GM23248 (cell line): ENCODE measurements at regions not wholly inside any gene's neighbourhood (a gene's known extent, or its start where the extent isn't known, plus 50 kb on each side); places are given as distances from the start of the nearest gene placed in this dataset.

ENCODE experiments used
- DNase-seq: peaks from one replicate; pipeline ENCODE4 v3.0.0-alpha.2; 2015
- H2AFZ ChIP-seq: fragments of 200-600 bp; sonication (generic); 2 replicates; pipeline ENCODE4 v1.6.1; 2016; ENCODE audit warnings: antibody characterized with exemption
- H3F3A ChIP-seq: fragments of 200-600 bp; sonication (generic); 2 replicates; pipeline ENCODE4 v1.6.1; 2016; ENCODE audit warnings: mild to moderate bottlenecking, antibody characterized with exemption, mixed run types; ENCODE audit not compliant: insufficient read depth
- H3K27ac ChIP-seq: fragments of 200-600 bp; sonication (generic); 2 replicates; pipeline ENCODE4 v1.5.1; 2016; ENCODE audit warnings: mild to moderate bottlenecking
- H3K27me3 ChIP-seq: fragments of 200-600 bp; sonication (generic); replicated peaks from 2 replicates; pipeline ENCODE4 v1.6.1; 2016; ENCODE audit warnings: mild to moderate bottlenecking; ENCODE audit not compliant: insufficient read depth
- H3K36me3 ChIP-seq: fragments of 200-600 bp; sonication (generic); 2 replicates; pipeline ENCODE4 v1.6.1; 2016; ENCODE audit warnings: low read depth, mild to moderate bottlenecking
- H3K4me1 ChIP-seq: fragments of 200-600 bp; sonication (generic); 2 replicates; pipeline ENCODE4 v1.6.1; 2016; ENCODE audit warnings: mild to moderate bottlenecking; ENCODE audit not compliant: insufficient read depth
- H3K4me2 ChIP-seq: fragments of 200-600 bp; sonication (generic); one replicate; pipeline ENCODE4 v1.6.1; 2016; ENCODE audit warnings: mild to moderate bottlenecking; ENCODE audit not compliant: unreplicated experiment
- H3K4me3 ChIP-seq: fragments of 200-600 bp; sonication (generic); 2 replicates; pipeline ENCODE4 v1.5.1; 2016; ENCODE audit warnings: mild to moderate bottlenecking
- H3K79me2 ChIP-seq: fragments of 200-600 bp; sonication (generic); 2 replicates; pipeline ENCODE4 v1.6.1; 2016; ENCODE audit warnings: mild to moderate bottlenecking; ENCODE audit not compliant: insufficient read depth
- H3K9ac ChIP-seq: fragments of 200-600 bp; sonication (generic); 2 replicates; pipeline ENCODE4 v1.6.1; 2016; ENCODE audit warnings: mild to moderate bottlenecking
- H3K9me2 ChIP-seq: fragments of 200-600 bp; sonication (generic); 2 replicates; pipeline ENCODE4 v1.6.1; 2016; ENCODE audit warnings: mixed run types, mild to moderate bottlenecking, moderate library complexity; ENCODE audit not compliant: insufficient read depth
- H3K9me3 ChIP-seq: fragments of 200-600 bp; sonication (generic); one replicate; pipeline ENCODE4 v1.6.1; 2017; ENCODE audit warnings: low read depth
- H4K20me1 ChIP-seq: fragments of 200-600 bp; sonication (generic); 2 replicates; pipeline ENCODE4 v1.6.0; 2016; ENCODE audit not compliant: insufficient read depth
- EZH2 ChIP-seq: fragments of 200-600 bp; sonication (generic); IDR thresholded peaks from 2 replicates; pipeline ENCODE4 v1.6.1; 2018; ENCODE audit warnings: antibody characterized with exemption, mild to moderate bottlenecking; ENCODE audit not compliant: insufficient read depth, poor library complexity, severe bottlenecking
- EZH2phosphoT487 ChIP-seq: fragments of 200-600 bp; sonication (generic); IDR thresholded peaks from 2 replicates; pipeline ENCODE4 v1.6.1; 2018; ENCODE audit warnings: antibody characterized with exemption, moderate library complexity, mild to moderate bottlenecking, low read depth; ENCODE audit not compliant: insufficient read depth
- WGBS, 2 experiments: methylation state at CpG; one replicate each; pipeline ENCODE4 v1.1.6; 2015 to 2017; ENCODE audit warnings: low lambda C conversion rate in 2 of 2, low coverage in 1 of 2; ENCODE audit errors: missing lambda C conversion rate in 2 of 2; 5-methylcytosine and 5-hydroxymethylcytosine counted together
- in situ Hi-C: fragments of 300-500 bp; cut with MboI; formaldehyde crosslinking; loops from 2 replicates; pipeline ENCODE4 v1.15.0; 2020

- peaks cover 6% of the 10 kb centered on the region; the same call in 1 of the 2 replicates for H3K4me1 ChIP-seq
- H3K27me3 ChIP-seq = no peaks in the 10 kb centered on the region
- H3K36me3 ChIP-seq = no peaks in the 10 kb centered on the region
- no peak overlapping the region for H3K4me2 ChIP-seq
- DNase-seq = peak; percentile 67
- peaks cover 7% of the 10 kb centered on the region for H3F3A ChIP-seq
- no peak overlapping the region for H3K4me3 ChIP-seq
- no peak overlapping the region for H2AFZ ChIP-seq
- no peak overlapping the region for H3K9ac ChIP-seq
- no peaks in the 10 kb centered on the region for H3K79me2 ChIP-seq
- TF ChIP-seq EZH2phosphoT487 (no peak), EZH2 (no peak)
- H3K9me3 ChIP-seq = no peaks in the 10 kb centered on the region
- 92 to 96% methylated on average over 5 of the region's 5 CpGs for WGBS, 2 experiments
- in situ Hi-C loops = loop anchor here (25.0 kb wide), 1 partner anchor 397 kb away; the partner anchor contains the start of gene PRLH
- H3K27ac ChIP-seq = no peak overlapping the region
- no peaks in the 10 kb centered on the region for H4K20me1 ChIP-seq
- H3K9me2 ChIP-seq = no peaks in the 10 kb centered on the region
Measured at GRCh38 chr2:237165405-237166276, 80.0 kb downstream of the COPS8 start.

- no peaks in the 10 kb centered on the region for H3K9me3 ChIP-seq
- in situ Hi-C loops = loop anchor here (25.0 kb wide), 1 partner anchor 395 kb away; the partner anchor contains the start of gene PRLH
- H3K27me3 ChIP-seq = no peaks in the 10 kb centered on the region
- H3K9ac ChIP-seq = no peak overlapping the region
- no peak overlapping the region for H3K4me3 ChIP-seq
- TF ChIP-seq EZH2 (no peak), EZH2phosphoT487 (no peak)
- no peak overlapping the region for H2AFZ ChIP-seq
- no peak for DNase-seq
- no peak overlapping the region for H3K27ac ChIP-seq
- H3K4me2 ChIP-seq = no peak overlapping the region
- H3K36me3 ChIP-seq = no peaks in the 10 kb centered on the region
- H3K4me1 ChIP-seq = peaks cover 11% of the 10 kb centered on the region
- no peaks in the 10 kb centered on the region for H3K79me2 ChIP-seq
- no peaks in the 10 kb centered on the region for H4K20me1 ChIP-seq
- whole genome bisulfite sequencing, 2 experiments = 91% methylated on average over 4 of the region's 4 CpGs
- peaks cover 21% of the 10 kb centered on the region for H3F3A ChIP-seq
- H3K9me2 ChIP-seq = no peaks in the 10 kb centered on the region
Measured at GRCh38 chr2:237167038-237167437, 81.3 kb downstream of the COPS8 start.

GRCh38 chr2:237167934-237168333, 82.2 kb downstream of the COPS8 start:
- Histone ChIP-seq H3K27ac (no peak overlapping the region), H3K4me1 (peaks cover 17% of the 10 kb centered on the region), H3K79me2 (no peaks in the 10 kb centered on the region), H3F3A (peaks cover 30% of the 10 kb centered on the region), H3K9me2 (no peaks in the 10 kb centered on the region), H3K9ac (no peak overlapping the region), H3K36me3 (no peaks in the 10 kb centered on the region), H3K4me2 (no peak overlapping the region), H3K4me3 (no peak overlapping the region), H3K27me3 (no peaks in the 10 kb centered on the region), H4K20me1 (no peaks in the 10 kb centered on the region), H3K9me3 (no peaks in the 10 kb centered on the region), H2AFZ (no peak overlapping the region)
- no peak for DNase-seq
- TF ChIP-seq EZH2phosphoT487 (no peak), EZH2 (no peak)
- in situ Hi-C loops = loop anchor here (25.0 kb wide), 1 partner anchor 394 kb away; the partner anchor contains the start of gene PRLH
- WGBS, 2 experiments = 89% methylated on average over 5 of the region's 5 CpGs

DNA sequence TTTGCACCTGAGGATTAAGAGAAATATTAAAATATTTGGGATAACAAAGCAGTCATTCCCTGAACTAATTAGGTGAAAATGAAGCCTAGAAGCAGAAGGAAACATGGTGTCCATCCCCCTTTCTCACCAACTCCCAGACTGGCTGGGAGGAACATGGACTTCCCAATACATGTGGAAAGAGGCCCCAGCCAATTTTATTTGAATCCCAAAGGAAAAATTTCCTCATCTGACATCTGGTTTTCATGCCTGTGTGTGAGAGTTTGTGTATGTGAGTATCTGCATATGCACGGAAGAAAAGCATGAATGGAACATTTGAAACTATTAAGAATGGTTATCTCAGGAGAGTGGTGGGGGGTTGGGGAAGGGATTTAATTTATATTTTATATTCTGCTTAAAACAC, 84.3 kb downstream of the COPS8 start:
- Histone ChIP-seq H4K20me1 (no peaks in the 10 kb centered on the region), H3K27me3 (no peaks in the 10 kb centered on the region), H3F3A (peaks cover 30% of the 10 kb centered on the region), H3K4me2 (no peak overlapping the region), H3K4me1 (peaks cover 17% of the 10 kb centered on the region), H2AFZ (no peak overlapping the region), H3K79me2 (no peaks in the 10 kb centered on the region), H3K9me3 (no peaks in the 10 kb centered on the region), H3K36me3 (no peaks in the 10 kb centered on the region), H3K9me2 (no peaks in the 10 kb centered on the region), H3K27ac (no peak overlapping the region), H3K9ac (no peak overlapping the region), H3K4me3 (no peak overlapping the region)
- in situ Hi-C loops = loop anchor here (25.0 kb wide), 1 partner anchor 392 kb away; the partner anchor contains the start of gene PRLH
- 20 to 41% methylated on average over 1 of the region's 1 CpG for WGBS, 2 experiments
- TF ChIP-seq EZH2phosphoT487 = no peak
- TF ChIP-seq EZH2 = no peak
- peak; percentile 35 for DNase-seq
